Epithelial cell of esophagus (primary cell): ENCODE measurements at regions not wholly inside any gene's neighbourhood (a gene's known extent, or its start where the extent isn't known, plus 50 kb on each side); places are given as distances from the start of the nearest gene placed in this dataset.
"Not testable (repeated sequence)": the region's sequence is repeated elsewhere in the genome, so short reads cannot be mapped to it uniquely, and the experiment has no call there.

Source experiments
- DNase-seq: peaks from one replicate; pipeline ENCODE4 v3.0.0; 2010; ENCODE audit warnings: low read depth
- H3K4me3 ChIP-seq: 2 replicates; pipeline ENCODE4 v1.5.1; 2011; ENCODE audit warnings: mild to moderate bottlenecking, low read length, control low read depth
- CTCF ChIP-seq: IDR thresholded peaks from 2 replicates; pipeline ENCODE4 v1.5.1; 2011; ENCODE audit warnings: low read depth, mild to moderate bottlenecking, low read length, control low read depth, inconsistent platforms; ENCODE audit not compliant: insufficient read depth; ENCODE audit errors: missing control alignments

GRCh38 chr6:144778773-144779492, 493.8 kb downstream of the UTRN start:
- peak; percentile 13 for DNase-seq
- peak; percentile 25 for TF ChIP-seq CTCF

GRCh38 chr6:144781836-144782235, 496.7 kb downstream of the UTRN start:
- DNase-seq: no peak
- no peak for TF ChIP-seq CTCF
- H3K4me3 ChIP-seq: no peak overlapping the region

More at GRCh38 chr6:144778773-144779492, 493.8 kb downstream of the UTRN start:
- H3K4me3 ChIP-seq: no peak overlapping the region

- DNase-seq: no peak
- no peak for TF ChIP-seq CTCF
- H3K4me3 ChIP-seq: no peak overlapping the region
These were observed 497.5 kb downstream of the UTRN start for GRCh38 chr6:144782634-144783033.

- no peak overlapping the region for H3K4me3 ChIP-seq
- TF ChIP-seq CTCF: no peak
- DNase-seq: no peak
These were observed 499.9 kb downstream of the UTRN start for GRCh38 chr6:144785056-144785455.

- peak; percentile 5 for DNase-seq
- no peak for TF ChIP-seq CTCF
- H3K4me3 ChIP-seq: no peak overlapping the region
These were observed 501.7 kb downstream of the UTRN start for GRCh38 chr6:144786825-144787224.

GRCh38 chr6:144793744-144794143, 508.6 kb downstream of the UTRN start:
- no peak for TF ChIP-seq CTCF
- no peak for DNase-seq
- no peak overlapping the region for H3K4me3 ChIP-seq

- H3K4me3 ChIP-seq, DNase-seq: not testable (repeated sequence)
These were observed 509.9 kb downstream of the UTRN start for GRCh38 chr6:144795022-144795421.
